Spleen (tissue), 7 donors: ENCODE measurements at regions not wholly inside any gene's neighbourhood (a gene's known extent, or its start where the extent isn't known, plus 50 kb on each side); places are given as distances from the start of the nearest gene placed in this dataset.

Source experiments
- POLR2A ChIP-seq, 3 donors: fragments of 450-650 bp; IDR thresholded peaks; one replicate each; pipeline ENCODE4 v1.5.1; 2017; ENCODE audit warnings: antibody characterized with exemption in 3 of 3, mild to moderate bottlenecking in 1 of 3
- TF ChIP-seq, protein P1 (sequence below), 11 experiments: fragments of 200-600 bp in 7 of 11; fragments of 450-650 bp in 4 of 11; sonication (generic) in 4 of 11; IDR thresholded peaks in 8 of 11; conservative IDR thresholded peaks in 3 of 11; 1 replicate in 7 of 11; 2 replicates in 4 of 11; pipeline versions ENCODE4 v1.4.0 to v1.8.0; 2016 to 2021; ENCODE audit warnings: antibody characterized with exemption in 11 of 11, inconsistent platforms in 4 of 11, mild to moderate bottlenecking in 1 of 11
- donor health status: DM: no; HTN: no; CAD: no; lungs with moderate emphysema.
- donor health status: DM: no; HTN: no; CAD: no.
- donor health status: DM: no; HTN: no; CAD: no.

GRCh38 chr17:70916469-70916868 is 747.1 kb downstream of the KCNJ2 start:
- TF ChIP-seq, protein P1, sequence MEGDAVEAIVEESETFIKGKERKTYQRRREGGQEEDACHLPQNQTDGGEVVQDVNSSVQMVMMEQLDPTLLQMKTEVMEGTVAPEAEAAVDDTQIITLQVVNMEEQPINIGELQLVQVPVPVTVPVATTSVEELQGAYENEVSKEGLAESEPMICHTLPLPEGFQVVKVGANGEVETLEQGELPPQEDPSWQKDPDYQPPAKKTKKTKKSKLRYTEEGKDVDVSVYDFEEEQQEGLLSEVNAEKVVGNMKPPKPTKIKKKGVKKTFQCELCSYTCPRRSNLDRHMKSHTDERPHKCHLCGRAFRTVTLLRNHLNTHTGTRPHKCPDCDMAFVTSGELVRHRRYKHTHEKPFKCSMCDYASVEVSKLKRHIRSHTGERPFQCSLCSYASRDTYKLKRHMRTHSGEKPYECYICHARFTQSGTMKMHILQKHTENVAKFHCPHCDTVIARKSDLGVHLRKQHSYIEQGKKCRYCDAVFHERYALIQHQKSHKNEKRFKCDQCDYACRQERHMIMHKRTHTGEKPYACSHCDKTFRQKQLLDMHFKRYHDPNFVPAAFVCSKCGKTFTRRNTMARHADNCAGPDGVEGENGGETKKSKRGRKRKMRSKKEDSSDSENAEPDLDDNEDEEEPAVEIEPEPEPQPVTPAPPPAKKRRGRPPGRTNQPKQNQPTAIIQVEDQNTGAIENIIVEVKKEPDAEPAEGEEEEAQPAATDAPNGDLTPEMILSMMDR (IDR thresholded peaks at IDR 0.05 in 8 of 11, conservative IDR thresholded peaks at IDR 0.05 in 3 of 11), result no peak
- no peak for TF ChIP-seq POLR2A (IDR thresholded peaks at IDR 0.05)
